ENCODE measurements at regions not wholly inside any gene's neighbourhood (a gene's known extent, or its start where the extent isn't known, plus 50 kb on each side); places are given as distances from the start of the nearest gene placed in this dataset.
"Not testable (repeated sequence)": the region's sequence is repeated elsewhere in the genome, so short reads cannot be mapped to it uniquely, and the experiment has no call there.

DNA sequence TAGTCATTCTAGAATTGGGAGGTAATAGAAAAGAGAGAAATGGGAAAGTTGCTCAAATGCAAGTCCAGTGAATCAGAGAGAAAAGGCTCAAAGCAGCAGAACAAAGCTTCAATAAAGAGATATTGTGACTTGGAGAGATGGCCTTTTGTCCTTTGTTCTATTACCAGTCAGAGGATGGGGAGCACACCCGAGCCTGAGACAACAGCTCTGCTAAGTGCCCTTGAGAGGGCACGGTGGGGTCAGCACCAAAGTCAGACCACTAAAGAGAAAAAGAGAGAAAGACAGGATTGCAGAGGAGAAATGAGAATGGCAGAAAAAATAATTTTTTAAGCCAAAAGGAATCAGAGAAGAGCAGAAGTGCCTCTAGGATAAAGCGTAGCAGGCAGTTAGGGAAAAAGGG is 553.1 kb downstream of the TTLL7 start:
- DNase-seq: not testable (repeated sequence)

DNA sequence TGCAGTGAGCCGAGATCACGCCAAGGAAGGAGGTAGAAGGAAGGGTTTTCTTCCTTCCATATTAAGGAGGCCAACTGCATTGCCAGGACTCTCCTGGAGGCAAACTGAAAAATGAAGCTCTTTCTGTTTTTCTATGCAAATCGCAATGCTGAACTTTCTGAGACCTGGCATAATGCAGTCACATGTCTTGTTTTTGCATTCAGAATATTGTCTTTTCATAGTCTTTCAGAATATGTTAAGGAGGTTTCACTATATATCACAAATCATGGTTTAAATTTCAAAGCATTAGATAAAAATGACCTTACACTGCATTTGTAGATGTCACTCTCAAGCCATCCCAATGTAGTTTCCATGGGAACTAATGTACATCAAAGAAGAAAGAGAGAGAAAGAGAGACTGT is 556.5 kb downstream of the TTLL7 start:
- not testable (repeated sequence) for DNase-seq

DNA sequence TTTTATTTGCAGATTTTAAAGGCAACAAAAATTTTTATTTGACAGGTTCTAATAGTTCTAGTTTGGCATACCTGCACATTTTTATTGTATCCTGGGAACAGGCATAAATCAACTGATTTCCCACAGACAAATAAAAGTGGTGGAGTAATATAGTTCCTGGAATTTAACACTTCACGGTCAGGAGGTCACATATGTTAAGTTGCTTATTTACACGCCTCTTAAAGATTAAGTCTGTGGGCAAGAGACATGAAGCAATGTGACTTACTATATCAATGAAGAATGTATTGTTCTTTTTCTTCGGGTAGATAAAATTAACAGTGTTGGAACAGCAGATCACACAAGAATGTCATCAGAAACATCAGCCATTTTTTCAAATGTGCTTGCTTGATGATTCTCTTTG is 558.3 kb downstream of the TTLL7 start:
- DNase-seq: not testable (repeated sequence)

- DNase-seq: not testable (repeated sequence)
Observed at GRCh38 chr1:83440021-83440420, 558.9 kb downstream of the TTLL7 start.

- DNase-seq: not testable (repeated sequence)
Observed at GRCh38 chr1:83438316-83438715, 560.6 kb downstream of the TTLL7 start.

DNA sequence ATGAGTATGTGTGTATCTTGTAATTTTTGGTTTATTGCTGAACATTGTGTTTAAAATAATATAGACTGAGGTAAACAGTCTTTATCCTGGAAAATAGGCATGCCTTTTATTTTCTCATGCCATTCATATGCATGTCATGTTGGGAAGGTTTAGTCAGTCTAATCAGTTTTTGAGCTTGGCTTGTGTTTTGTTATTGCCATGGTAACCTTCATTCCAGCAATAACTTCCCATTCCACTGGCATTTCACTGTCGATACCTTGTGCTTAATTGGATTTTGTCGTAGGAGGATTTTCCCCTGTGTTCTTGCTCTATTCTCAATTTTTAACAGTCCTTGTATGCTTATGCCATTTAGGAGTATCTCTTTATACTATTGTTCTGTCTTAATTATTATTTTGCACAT is 563.6 kb downstream of the TTLL7 start:
- DNase-seq: not testable (repeated sequence)

DNA sequence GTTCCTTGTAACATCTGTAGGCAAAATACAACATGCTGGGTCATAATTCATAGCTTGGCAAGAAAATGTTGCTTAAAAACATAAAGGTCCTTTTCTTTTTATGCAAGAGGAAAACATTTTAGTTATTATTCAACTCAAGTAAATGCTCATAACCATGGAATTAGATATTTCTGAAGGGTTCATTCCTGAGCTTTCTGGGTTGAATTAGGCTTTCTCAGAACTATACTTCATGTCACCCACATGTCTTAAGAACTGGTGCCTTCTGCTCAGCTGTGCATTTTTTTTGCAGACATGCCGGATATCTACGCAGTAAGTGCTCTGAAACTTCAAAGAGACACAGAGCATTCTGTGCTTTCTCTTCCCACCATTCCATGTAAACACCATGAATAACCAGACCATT is 571.4 kb downstream of the TTLL7 start:
- not testable (repeated sequence) for DNase-seq

GRCh38 chr1:83423382-83423781 is 575.5 kb downstream of the TTLL7 start:
- not testable (repeated sequence) for DNase-seq

DNA sequence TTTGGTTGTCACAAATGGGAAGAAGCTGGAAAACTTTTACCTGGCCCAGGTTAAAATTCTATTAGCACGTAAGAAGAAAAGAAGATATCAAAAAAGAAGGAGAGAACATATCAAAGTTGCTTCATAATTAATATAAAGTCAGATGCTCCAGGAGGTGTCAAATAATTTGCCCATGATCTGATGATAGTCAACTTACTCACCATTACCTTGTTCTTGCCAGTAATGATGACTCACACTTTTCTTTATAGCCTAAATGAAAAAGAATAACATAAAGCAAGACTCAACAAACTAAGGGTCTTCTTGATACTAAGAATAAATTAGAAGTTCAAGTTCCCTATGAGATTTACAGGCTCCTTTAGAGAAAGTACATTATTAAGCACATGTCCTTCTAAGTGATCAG is 580.4 kb downstream of the TTLL7 start:
- no peak for DNase-seq

DNA sequence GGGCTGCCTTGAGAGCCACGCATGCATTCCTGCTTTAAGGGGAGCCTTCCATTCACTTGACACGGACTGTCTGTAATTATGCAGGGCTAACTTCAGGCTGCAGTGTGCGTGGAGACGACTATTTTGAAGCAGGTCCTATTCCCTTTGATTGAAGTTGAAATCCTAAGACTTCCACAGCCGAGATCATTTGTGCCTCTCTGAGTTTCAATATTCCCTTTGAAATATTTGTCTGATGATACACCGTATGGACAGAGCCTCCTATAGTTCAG is 585.2 kb downstream of the TTLL7 start:
- not testable (repeated sequence) for DNase-seq

DNA sequence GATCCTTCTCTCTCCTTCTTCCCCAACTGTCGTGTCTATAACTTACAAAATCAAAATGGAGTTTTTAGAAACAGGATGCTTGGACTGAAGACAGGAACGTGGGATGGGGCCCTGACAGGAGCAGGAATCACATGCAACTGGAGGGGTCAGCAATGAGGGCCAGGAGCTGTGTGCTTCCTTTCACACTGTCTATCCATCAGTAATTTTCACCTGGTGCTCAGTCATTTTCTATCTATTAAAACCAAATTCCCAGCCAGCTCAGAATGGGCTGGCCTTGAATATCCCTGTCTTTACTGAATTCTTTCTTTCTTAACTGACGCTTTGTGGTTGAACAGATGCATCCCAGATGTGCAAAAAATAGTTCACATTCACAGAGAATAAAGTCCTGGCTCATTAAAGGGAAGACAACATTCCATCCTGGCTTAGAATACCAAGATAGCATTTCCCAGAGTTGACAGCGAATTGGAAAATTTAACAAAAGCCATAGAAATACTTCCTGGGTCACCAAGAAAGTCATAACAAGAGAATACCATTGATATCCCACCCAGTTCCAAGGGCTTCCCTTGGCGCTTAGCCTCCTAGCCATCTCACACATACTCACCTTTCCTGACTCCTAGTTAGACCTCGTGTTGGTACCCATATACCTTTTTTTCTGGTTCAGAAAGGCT is 588.1 kb downstream of the TTLL7 start:
- not testable (repeated sequence) for DNase-seq

DNA sequence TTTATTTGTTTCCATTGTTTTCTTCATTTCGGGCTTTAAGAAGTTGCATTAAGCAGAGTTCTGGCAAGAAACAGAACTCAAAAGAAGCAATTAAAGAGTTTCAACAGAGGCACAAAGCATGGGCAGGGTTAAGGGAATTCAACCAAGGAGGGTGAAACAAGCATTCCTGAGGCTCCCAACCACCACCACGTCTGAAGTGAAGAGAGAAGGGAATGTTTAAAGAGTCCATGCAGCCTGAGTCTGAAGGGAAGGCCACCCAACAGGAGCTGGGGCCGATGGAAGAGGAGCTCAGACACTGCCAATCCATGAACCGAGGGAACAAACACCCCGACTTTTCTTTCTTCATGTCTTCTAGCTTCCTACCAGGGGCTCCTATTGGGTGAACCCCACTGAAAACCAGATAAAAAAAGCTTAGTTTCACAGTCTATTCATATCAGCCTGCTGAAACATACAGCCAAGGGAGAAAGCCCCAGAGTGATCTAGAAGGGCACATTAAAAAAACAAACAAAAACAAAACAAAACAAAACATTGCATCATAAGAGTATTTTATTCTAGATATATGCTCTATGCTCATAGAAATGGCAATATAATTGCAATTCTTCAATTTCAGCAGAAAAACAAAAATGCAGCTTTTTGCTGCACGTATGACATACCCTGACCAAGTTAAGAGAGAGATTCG is 592.1 kb downstream of the TTLL7 start:
- DNase-seq: not testable (repeated sequence)

GRCh38 chr1:83405789-83406188 is 593.1 kb downstream of the TTLL7 start:
- not testable (repeated sequence) for DNase-seq

- DNase-seq: not testable (repeated sequence)
Observed at GRCh38 chr1:83403500-83403899, 595.4 kb downstream of the TTLL7 start.

- DNase-seq: peak; percentile 16
Observed at GRCh38 chr1:83401146-83401545, 597.8 kb downstream of the TTLL7 start.

- DNase-seq: not testable (repeated sequence)
Observed at GRCh38 chr1:83400173-83400572, 598.8 kb downstream of the TTLL7 start.

DNA sequence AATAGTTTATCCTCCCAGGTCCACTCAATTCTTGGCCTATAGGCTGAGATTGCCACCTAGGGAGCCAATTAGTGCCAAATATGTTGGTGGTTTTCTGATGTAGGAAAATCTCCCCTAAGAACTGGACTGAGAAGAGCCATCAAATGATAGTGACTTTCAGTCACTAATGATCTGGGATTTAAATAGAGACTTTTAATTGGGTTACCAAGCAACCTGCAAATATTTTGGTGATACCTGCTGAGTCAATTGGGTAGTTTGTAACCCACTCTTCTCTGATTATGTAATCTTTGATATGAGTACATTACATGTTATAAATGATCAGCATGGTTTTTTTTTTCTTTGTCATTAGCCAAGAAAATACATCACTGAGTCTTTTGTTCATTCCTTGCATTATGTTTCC is 600.8 kb downstream of the TTLL7 start:
- peak; percentile 54 for DNase-seq

- DNase-seq: not testable (repeated sequence)
Observed at GRCh38 chr1:83395130-83395529, 603.8 kb downstream of the TTLL7 start.

DNA sequence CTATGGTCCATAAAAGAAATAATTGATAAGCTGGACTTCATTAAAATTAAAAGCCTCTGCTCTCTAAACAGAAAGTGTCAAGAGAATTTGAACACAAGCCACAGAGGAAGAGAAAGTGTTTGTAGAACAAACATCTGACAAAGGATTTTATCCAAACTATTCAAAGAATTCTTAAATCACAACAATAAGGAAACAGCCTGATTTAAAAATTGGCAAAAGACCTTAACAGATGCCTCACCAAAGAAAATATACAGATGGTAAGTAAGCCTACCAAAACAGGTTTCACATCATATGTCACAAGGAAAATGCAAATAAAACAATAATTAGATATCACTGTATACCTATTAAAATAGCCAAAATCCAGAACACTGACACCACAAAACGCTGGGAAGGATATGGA is 612.0 kb downstream of the TTLL7 start:
- DNase-seq: not testable (repeated sequence)

GRCh38 chr1:83383107-83383506 is 615.8 kb downstream of the TTLL7 start:
- not testable (repeated sequence) for DNase-seq

- DNase-seq: not testable (repeated sequence)
Observed at GRCh38 chr1:83373018-83373417, 625.9 kb downstream of the TTLL7 start.

- DNase-seq: not testable (repeated sequence)
Observed at GRCh38 chr1:83369853-83370252, 629.1 kb downstream of the TTLL7 start.

GRCh38 chr1:83365320-83365719 is 633.6 kb downstream of the TTLL7 start:
- DNase-seq: not testable (repeated sequence)

- DNase-seq: not testable (repeated sequence)
Observed at GRCh38 chr1:83345375-83345774, 653.6 kb downstream of the TTLL7 start.

DNA sequence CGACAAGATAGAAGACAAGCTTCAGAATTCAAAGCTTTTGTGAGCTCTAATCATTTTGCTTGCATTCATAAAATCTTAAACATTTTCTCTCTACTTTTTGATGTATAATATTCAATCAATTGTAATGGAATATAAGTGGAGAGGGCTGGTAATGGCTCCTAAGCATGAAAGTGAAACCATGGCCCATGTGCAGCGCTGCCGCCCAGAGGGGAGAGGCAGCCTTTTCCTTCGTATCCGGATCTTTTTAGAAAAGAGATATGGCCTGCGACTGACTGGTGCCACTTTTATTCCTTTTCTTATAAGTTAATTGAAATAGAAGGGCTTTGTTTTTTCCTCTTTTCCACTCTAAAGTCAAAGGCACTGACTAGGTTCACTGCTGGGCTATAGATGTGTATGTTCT is 655.2 kb downstream of the TTLL7 start:
- not testable (repeated sequence) for DNase-seq

Data from NCI-H748 treated with DMSO at 0.1 percent for 48 hours (cell line).